HG03520 (cell line): ENCODE measurements at regions not wholly inside any gene's neighbourhood (a gene's known extent, or its start where the extent isn't known, plus 50 kb on each side); places are given as distances from the start of the nearest gene placed in this dataset.

Experiments used
- ATAC-seq: cut with Tn5 transposase; IDR thresholded peaks from one replicate; pipeline ENCODE4 v1.9.1; 2021; ENCODE audit warnings: mild to moderate bottlenecking, moderate library complexity; ENCODE audit not compliant: unreplicated experiment

GRCh38 chr9:99607842-99608448 is 213.7 kb upstream of the NR4A3 start:
- no peak for ATAC-seq

GRCh38 chr9:99614341-99614740 is 207.3 kb upstream of the NR4A3 start:
- no peak for ATAC-seq

- ATAC-seq, result no peak
These were observed 200.6 kb upstream of the NR4A3 start for GRCh38 chr9:99621040-99621439.

- no peak for ATAC-seq
These were observed 199.0 kb upstream of the NR4A3 start for GRCh38 chr9:99622679-99623078.

DNA sequence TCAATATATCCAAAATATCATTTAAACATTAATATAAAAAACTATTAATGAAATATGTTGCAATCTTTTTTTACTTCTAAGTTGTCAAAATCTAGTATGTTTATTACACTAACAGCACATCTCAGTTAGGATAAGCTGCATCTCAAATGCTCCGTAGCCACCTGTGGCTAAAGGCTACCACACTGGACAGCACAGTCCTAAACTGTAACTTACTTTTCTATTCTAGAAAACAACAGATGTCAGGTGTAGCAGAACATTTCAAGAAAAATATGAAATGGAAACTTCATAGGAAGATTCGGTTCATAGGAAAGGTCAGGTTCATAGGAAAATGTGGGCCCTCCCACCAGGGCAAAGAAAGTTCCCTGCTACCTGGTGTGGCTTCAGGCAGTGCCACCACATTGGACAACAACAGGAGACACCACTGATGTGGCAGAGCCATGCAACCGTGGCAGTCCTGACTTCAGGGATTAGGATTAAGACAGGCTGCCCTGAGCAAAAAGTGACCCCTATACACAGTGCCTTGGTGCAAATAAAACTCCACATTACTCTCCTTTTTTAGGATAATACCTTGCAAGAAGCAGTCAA is 197.8 kb upstream of the NR4A3 start:
- ATAC-seq, result no peak

- no peak for ATAC-seq
These were observed 197.0 kb upstream of the NR4A3 start for GRCh38 chr9:99624499-99625233.

GRCh38 chr9:99626426-99626825 is 195.3 kb upstream of the NR4A3 start:
- no peak for ATAC-seq

DNA sequence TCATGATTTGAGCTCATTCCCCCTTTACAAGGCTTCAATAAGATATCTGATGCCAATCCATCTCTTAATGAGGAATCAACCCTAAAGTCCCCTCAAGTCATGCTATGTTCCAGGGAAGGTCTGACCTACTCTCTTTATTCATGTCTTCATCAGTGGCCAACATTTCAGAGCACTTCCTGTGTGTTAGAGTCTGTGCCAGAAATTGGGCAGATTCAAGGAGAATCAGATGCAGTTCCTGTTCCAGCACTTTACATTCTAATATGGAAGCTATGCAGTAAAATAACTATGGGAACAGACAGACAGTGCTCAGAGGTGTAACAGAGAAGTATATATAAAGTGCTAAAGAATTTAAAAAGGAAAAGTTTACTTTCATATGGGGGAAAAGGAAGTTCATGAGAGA is 193.4 kb upstream of the NR4A3 start:
- ATAC-seq, result no peak

- ATAC-seq, result no peak
These were observed 192.7 kb upstream of the NR4A3 start for GRCh38 chr9:99628849-99629620.

DNA sequence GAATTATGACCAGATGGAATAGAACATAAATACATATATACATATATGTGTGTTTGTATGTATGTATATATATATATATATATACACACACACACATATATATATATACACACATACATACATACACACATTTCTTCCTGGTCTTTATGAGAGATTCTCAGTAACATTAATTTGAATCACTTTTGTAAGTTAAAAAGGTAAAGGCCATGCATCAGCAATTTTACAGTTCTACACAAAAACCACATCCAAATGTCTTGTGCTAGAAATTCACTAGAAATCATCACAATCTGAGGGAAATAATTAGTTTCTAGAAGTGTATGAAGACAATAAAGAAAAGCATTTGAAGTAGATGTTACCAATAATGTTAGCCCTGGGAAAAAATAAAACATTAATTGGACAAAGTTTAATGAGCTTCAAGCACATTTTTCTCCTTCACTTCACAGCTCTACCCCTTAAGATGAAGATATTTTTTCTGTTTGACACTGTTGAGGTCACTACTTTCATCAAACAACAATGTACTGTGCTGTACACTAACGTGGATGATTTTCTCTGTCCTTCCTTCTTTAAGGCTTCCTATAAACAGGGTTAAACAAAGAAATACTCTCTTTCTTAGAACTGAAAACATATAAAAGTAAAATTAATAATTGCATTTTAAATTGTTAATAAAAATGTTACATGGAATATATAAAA is 189.2 kb upstream of the NR4A3 start:
- ATAC-seq, result no peak

DNA sequence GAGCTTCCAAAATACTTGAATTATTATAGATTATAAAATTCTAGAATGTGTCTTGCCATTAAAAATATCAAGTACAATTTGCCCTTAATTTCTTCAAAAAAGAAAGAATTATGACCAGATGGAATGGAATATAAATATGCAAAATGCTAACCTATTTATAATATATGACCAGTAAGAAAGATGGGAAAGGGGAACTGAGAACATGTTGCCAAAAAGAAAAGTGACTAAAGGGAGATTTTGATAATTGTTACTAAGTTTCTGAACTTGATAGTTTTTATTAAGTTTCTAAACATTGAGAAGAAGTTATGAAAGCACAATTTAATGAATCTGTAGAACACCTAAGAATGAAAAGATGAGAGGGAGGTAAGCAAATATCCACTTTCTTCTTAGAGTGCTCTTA is 188.4 kb upstream of the NR4A3 start:
- no peak for ATAC-seq

DNA sequence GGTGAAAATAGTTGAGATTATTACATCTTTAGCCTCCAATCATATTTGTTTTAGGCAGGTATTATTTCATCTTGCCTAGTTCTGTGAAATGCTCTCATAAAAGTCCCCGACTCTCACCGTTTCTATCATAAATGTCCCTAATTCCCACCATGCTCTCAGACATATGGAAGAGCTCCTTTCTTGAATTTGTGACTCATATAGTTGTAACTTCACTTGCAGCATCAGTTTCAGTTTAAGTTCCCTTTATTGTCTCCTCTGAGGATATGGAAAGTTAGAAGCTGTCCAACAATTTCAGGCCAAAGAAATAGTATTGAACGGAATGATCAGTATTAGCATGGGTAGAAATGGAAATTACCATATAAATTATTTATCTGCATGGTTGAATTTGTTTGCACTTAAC is 187.5 kb upstream of the NR4A3 start:
- ATAC-seq, result no peak

- no peak for ATAC-seq
These were observed 186.7 kb upstream of the NR4A3 start for GRCh38 chr9:99635032-99635431.

DNA sequence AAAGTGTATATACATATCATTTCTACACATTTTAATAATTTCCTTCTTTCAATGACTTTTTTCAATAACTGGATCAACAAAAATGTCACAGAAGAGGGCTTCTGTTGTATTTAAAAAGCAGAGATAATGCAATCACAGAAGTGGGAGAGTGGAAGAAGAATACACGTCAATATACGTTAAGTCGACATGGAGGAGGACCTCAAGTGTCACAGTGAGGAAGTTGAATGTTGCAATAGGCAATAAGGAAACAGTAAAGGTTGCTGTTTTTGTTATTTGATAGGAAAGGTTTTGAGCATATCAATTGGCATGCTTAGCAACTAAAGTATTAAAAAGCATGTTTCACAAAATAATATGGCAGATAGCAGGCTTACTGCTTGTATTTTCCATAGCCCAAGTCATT is 184.0 kb upstream of the NR4A3 start:
- ATAC-seq, result no peak

DNA sequence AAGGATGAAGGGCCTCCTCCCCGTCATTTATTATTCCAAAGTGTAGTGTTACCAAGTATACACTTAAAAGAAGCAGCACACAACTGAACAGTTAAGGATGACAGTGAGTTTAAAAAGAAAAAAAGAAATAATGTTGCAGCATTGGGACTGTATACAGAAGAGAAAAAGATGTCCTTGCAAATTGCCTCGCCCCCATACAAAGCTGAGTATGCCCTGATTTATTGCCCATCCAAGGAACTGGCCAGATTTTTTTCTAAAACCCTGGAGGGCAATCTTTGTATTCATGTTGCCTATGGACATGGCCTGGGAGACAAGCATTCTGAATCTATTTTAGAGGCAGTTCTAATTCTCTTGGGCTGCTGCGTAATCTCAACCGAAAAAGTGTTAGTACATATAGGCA is 182.7 kb upstream of the NR4A3 start:
- no peak for ATAC-seq

- no peak for ATAC-seq
These were observed 174.1 kb upstream of the NR4A3 start for GRCh38 chr9:99647604-99648003.

GRCh38 chr9:99650187-99650874 is 171.4 kb upstream of the NR4A3 start:
- ATAC-seq, result no peak

GRCh38 chr9:99660191-99660636 is 161.5 kb upstream of the NR4A3 start:
- ATAC-seq, result peak; percentile 81

DNA sequence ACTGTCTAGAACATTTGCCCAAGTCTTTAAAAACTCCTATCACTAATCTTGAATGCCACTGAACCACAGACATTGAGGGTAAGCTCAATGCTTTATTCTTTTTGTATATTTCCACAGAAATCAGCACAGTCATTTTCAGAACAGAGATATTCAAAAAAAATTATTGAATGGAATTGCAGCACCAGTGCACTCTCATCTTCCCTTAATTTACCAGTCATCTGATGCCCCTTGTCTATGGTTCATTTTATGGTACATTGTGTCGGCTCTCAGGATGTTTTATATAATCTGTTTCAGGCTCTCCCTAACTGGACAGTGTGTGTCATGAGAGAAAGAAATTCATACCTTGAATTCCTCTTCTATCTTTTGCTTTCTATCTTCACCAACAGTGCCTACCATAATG is 158.4 kb upstream of the NR4A3 start:
- ATAC-seq, result no peak

GRCh38 chr9:99663856-99664255 is 157.8 kb upstream of the NR4A3 start:
- ATAC-seq, result no peak
